Chondrocyte (in vitro differentiated cells): ENCODE measurements at regions not wholly inside any gene's neighbourhood (a gene's known extent, or its start where the extent isn't known, plus 50 kb on each side); places are given as distances from the start of the nearest gene placed in this dataset.

ENCODE experiments used
- DNase-seq: peaks from one replicate; pipeline ENCODE4 v3.0.0; 2021; ENCODE audit warnings: mixed read lengths, low spot score
- H3K27ac Mint-ChIP-seq: one replicate; pipeline ENCODE4 v1.8.0; 2021; ENCODE audit warnings: mild to moderate bottlenecking, moderate library complexity, mixed read lengths; ENCODE audit not compliant: unreplicated experiment
- H3K27me3 Mint-ChIP-seq: 2 replicates; pipeline ENCODE4 v1.8.0; 2021; ENCODE audit warnings: low read depth, mixed read lengths
- H3K36me3 Mint-ChIP-seq: 2 replicates; pipeline ENCODE4 v1.8.0; 2021; ENCODE audit warnings: low read depth, mixed read lengths
- H3K4me1 Mint-ChIP-seq: 2 replicates; pipeline ENCODE4 v1.8.0; 2021; ENCODE audit warnings: low read depth, mild to moderate bottlenecking, mixed read lengths
- H3K4me3 Mint-ChIP-seq: one replicate; pipeline ENCODE4 v1.8.0; 2021; ENCODE audit warnings: mild to moderate bottlenecking, moderate library complexity, mixed read lengths; ENCODE audit not compliant: unreplicated experiment
- H3K9me3 Mint-ChIP-seq: 2 replicates; pipeline ENCODE4 v1.8.0; 2021; ENCODE audit warnings: low read depth, mixed read lengths
- CTCF ChIP-seq: fragments of 200-600 bp; sonication (generic); IDR thresholded peaks from 2 replicates; pipeline ENCODE4 v1.5.0; 2021; ENCODE audit warnings: antibody characterized with exemption, mild to moderate bottlenecking, moderate library complexity

DNA sequence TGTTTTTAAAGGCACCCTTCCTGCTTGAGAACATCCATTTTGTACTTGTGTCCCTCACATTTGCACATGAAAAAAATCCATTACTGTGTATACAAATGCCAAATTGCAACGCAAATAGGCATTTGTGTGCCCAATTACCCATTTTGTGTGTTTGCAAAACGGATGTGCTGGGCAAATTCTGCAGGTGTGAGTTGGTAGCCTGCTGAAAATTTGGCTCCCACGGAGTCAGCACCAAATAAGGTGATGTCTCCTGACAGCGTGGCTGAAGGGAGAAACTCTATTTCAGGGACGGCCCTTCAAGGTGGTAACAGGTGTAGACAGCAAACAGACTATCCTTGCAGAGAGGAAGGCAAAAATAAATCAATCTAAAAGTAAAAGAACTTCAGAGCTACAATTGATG is 661.1 kb downstream of the BCL11A start:
- no peak for TF ChIP-seq CTCF

DNA sequence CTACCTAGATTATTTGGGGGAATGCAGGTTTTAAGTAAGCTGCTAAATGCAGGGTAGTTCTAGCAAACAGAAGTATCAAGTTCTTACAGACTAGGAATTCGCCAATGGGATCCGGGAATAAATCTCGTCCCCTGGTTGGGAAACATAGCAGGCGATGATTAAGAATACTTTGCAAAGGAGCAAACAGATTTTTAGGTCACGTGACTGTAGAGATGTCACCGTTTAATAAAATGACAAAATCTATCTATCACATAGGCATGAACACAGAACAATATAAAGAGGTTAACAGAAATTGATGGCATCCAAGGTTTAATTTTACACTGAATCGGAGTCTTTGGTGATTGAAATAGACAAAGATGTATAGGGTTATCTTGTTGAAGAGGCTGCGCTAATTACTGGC is 664.1 kb downstream of the BCL11A start:
- H3K27ac Mint-ChIP-seq: no peak overlapping the region
- no peak for DNase-seq
- H3K4me3 Mint-ChIP-seq: no peak overlapping the region
- TF ChIP-seq CTCF: no peak
- peaks cover 10% of the 10 kb centered on the region for H3K27me3 Mint-ChIP-seq
- no peaks in the 10 kb centered on the region for H3K36me3 Mint-ChIP-seq
- no peaks in the 10 kb centered on the region for H3K9me3 Mint-ChIP-seq
- H3K4me1 Mint-ChIP-seq: no peaks in the 10 kb centered on the region

More for the DNA sequence above, 661.1 kb downstream of the BCL11A start:
- Mint-ChIP-seq H3K36me3 (no peaks in the 10 kb centered on the region), H3K9me3 (no peaks in the 10 kb centered on the region), H3K4me1 (no peaks in the 10 kb centered on the region), H3K27me3 (peaks cover 15% of the 10 kb centered on the region), H3K4me3 (no peak overlapping the region), H3K27ac (no peak overlapping the region)
- DNase-seq: no peak

DNA sequence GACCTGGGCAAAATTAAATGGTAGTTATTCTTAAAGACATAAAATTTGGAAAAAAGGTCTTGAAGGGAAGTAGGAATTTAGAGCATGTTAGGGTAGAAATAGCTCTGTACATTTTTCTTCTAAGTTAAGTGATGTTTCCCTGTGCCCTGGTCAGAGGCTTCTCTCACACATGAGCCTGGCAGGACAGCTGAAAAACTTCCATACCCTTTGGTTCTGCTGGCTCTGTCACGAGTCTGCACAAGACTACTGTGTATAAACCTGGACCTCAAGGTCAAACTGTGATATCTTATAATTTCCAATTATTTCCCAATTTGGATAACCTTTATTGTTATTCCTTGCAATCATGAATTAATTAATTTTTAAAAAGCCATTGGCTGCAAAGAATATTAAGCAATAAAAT is 664.7 kb downstream of the BCL11A start:
- Mint-ChIP-seq H3K27me3 (peaks cover 10% of the 10 kb centered on the region), H3K36me3 (no peaks in the 10 kb centered on the region), H3K27ac (no peak overlapping the region), H3K4me1 (no peaks in the 10 kb centered on the region), H3K4me3 (no peak overlapping the region), H3K9me3 (no peaks in the 10 kb centered on the region)
- DNase-seq: no peak
- TF ChIP-seq CTCF: no peak

DNA sequence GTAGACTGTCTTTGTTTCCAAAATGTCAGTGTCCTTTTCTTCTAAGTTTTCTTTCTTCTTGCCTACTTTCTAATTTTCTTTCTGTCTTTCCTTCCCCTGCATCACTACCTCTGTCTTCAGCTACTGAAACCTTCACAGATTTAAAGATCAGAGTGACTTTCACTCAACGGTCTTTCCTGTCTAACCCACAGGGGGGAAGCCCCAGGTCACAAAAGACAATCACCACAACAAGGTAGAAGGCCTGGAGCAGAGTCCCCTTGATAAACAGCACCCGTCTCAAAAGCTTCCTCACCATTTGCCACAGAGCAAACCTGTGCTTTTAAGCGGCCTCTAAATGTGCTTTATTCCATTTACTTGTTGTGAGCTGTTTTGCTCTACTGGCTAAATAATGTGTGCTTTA is 665.4 kb downstream of the BCL11A start:
- H3K4me1 Mint-ChIP-seq: no peaks in the 10 kb centered on the region
- no peaks in the 10 kb centered on the region for H3K9me3 Mint-ChIP-seq
- TF ChIP-seq CTCF: no peak
- DNase-seq: no peak
- H3K27ac Mint-ChIP-seq: no peak overlapping the region
- peaks cover 10% of the 10 kb centered on the region for H3K27me3 Mint-ChIP-seq
- no peaks in the 10 kb centered on the region for H3K36me3 Mint-ChIP-seq
- H3K4me3 Mint-ChIP-seq: no peak overlapping the region

GRCh38 chr2:59887366-59887765 is 666.1 kb downstream of the BCL11A start:
- no peaks in the 10 kb centered on the region for H3K36me3 Mint-ChIP-seq
- TF ChIP-seq CTCF: no peak
- no peak overlapping the region for H3K27ac Mint-ChIP-seq
- H3K4me3 Mint-ChIP-seq: no peak overlapping the region
- H3K27me3 Mint-ChIP-seq: peaks cover 10% of the 10 kb centered on the region
- no peak for DNase-seq
- H3K4me1 Mint-ChIP-seq: no peaks in the 10 kb centered on the region
- no peaks in the 10 kb centered on the region for H3K9me3 Mint-ChIP-seq
